ENCODE measurements at regions not wholly inside any gene's neighbourhood (a gene's known extent, or its start where the extent isn't known, plus 50 kb on each side); places are given as distances from the start of the nearest gene placed in this dataset.
A peak's percentile ranks its signal among the peaks of the same experiment; 100 is the strongest.

- no peaks in the 10 kb centered on the region for H3K4me1 Mint-ChIP-seq
- peaks cover 0 to 12% (median 5%) of the 10 kb centered on the region in 7 donors for H3K9me3 Mint-ChIP-seq
These were observed 74.6 kb upstream of the TMTC1 start for GRCh38 chr12:29858270-29858786.

DNA sequence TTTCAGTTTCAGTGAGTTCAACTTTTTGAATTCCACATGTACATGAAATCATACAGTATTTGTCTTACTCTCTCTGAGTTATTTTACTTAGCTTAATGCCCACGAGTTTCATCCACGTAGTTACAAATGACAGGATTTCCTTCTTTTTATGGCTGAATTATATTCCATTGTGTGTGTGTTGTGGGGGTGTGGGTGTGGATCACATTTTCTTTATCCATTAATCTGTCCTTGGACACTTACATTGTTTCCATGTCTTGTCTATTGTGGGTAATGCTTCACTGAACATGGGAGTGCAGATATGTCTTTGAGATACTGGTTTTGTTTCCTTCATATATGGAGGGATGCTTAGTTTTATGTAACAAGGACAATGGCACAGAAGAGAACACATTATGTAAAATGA, 63.5 kb upstream of the TMTC1 start:
- Mint-ChIP-seq H3K9me3 (peaks cover 0 to 23% (median 8%) of the 10 kb centered on the region in 7 donors), H3K36me3 (no peaks in the 10 kb centered on the region), H3K27me3 (no peaks in the 10 kb centered on the region), H3K4me1 (no peaks in the 10 kb centered on the region), H3K27ac (peak overlapping the region in 1 of 6 donors; percentile 40), H3K4me3 (no peak overlapping the region)
- no peak for DNase-seq
- ATAC-seq (ENCODE audit: low read depth in 2 of 2): no peak

More at GRCh38 chr12:29858270-29858786, 74.6 kb upstream of the TMTC1 start:
- H3K27ac Mint-ChIP-seq: no peak overlapping the region
- DNase-seq: no peak
- ATAC-seq (ENCODE audit: low read depth in 2 of 2): no peak
- no peaks in the 10 kb centered on the region for H3K36me3 Mint-ChIP-seq
- H3K4me3 Mint-ChIP-seq: no peak overlapping the region
- H3K27me3 Mint-ChIP-seq: no peaks in the 10 kb centered on the region

DNA sequence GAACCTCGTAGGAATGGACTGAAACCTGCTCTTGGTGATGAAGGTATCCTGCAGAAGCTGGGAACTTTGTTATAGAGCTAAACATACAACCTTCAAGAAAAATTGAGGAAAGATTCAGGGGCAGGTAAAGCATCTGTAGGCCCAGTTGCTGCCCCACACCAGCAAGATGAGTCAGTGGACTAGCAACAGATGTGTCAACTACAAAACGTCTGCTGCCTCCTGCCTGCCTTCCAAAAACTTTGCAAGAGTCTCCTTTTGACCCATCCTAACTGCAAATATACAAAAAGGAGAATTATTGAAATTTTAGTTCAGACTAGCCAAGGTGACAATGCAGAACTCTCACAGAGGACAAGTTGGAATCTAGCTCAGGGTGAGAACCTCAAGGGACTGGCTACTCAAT, 60.9 kb upstream of the TMTC1 start:
- ATAC-seq (ENCODE audit: low read depth in 2 of 2) (no peak), DNase-seq (no peak)
- no peaks in the 10 kb centered on the region for H3K27me3 Mint-ChIP-seq
- no peaks in the 10 kb centered on the region for H3K36me3 Mint-ChIP-seq
- H3K9me3 Mint-ChIP-seq: peaks cover 0 to 14% (median 8%) of the 10 kb centered on the region in 7 donors
- H3K4me3 Mint-ChIP-seq: no peak overlapping the region
- H3K27ac Mint-ChIP-seq: no peak overlapping the region
- no peaks in the 10 kb centered on the region for H3K4me1 Mint-ChIP-seq

DNA sequence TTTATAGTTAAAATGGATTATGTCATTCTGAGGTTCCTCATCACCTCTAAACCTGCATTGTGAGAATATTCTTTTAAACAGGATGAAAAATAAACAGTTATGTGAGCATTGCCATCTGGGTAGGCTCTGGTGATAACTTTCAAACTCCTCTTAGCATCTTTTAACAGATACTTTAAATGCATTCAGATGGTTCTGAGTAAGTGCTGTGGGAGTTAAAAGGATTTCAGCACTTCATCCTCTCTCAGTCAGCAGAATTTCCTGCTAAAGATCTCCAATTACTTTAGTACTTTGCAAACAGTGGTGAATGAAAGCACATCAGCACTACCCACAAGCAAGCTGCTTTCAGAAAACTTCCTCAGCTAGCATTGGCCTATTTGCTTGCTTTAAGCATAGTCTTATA, 59.3 kb upstream of the TMTC1 start:
- peaks cover 12 to 27% (median 17%) of the 10 kb centered on the region in 7 donors for H3K9me3 Mint-ChIP-seq
- H3K36me3 Mint-ChIP-seq: peaks cover 6 to 7% of the 10 kb centered on the region in 2 donors
- H3K27ac Mint-ChIP-seq: no peak overlapping the region
- no peaks in the 10 kb centered on the region for H3K27me3 Mint-ChIP-seq
- no peaks in the 10 kb centered on the region for H3K4me1 Mint-ChIP-seq
- H3K4me3 Mint-ChIP-seq: no peak overlapping the region
- DNase-seq (no peak), ATAC-seq (ENCODE audit: low read depth in 2 of 2) (no peak)

GRCh38 chr12:29838768-29839167, 55.0 kb upstream of the TMTC1 start:
- Mint-ChIP-seq H3K27me3 (no peaks in the 10 kb centered on the region), H3K27ac (no peak overlapping the region), H3K36me3 (peaks cover 7 to 8% of the 10 kb centered on the region in 2 donors), H3K4me1 (no peaks in the 10 kb centered on the region), H3K4me3 (no peak overlapping the region), H3K9me3 (peaks cover 14 to 58% (median 28%) of the 10 kb centered on the region in 7 donors)
- ATAC-seq (ENCODE audit: low read depth in 2 of 2): no peak
- no peak for DNase-seq

All from naive B cell (primary cell).